Stimulated activated CD4-positive, alpha-beta T cell treated with anti-CD3 and anti-CD28 coated beads, Interleukin-2, amount 100 ng/mL, for 48 hours (primary cell): ENCODE measurements at regions not wholly inside any gene's neighbourhood (a gene's known extent, or its start where the extent isn't known, plus 50 kb on each side); places are given as distances from the start of the nearest gene placed in this dataset.

Source experiments
- DNase-seq, 2 donors: peaks; one replicate each; pipeline ENCODE4 v3.0.0-alpha.2; 2020

DNA sequence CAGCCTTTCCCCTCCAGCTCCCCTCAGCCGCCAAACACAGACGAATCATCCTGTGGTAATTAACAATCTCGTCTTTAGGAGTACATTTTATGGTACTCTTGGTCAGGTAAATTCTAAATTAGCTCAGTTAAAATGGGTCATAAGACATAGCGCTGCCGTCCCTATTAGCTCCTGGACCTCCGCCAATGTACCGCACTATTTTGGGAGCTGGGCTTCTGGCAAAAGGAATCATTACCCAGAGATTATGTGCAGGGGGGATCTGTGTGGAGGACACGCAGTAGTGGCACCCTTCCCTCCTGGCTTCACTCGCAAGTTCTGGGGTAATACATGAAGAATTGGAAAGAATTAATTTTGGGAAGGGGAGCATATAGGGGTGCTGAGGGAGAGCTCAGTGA is 68.6 kb upstream of the ONECUT1 start:
- DNase-seq, result no peak

DNA sequence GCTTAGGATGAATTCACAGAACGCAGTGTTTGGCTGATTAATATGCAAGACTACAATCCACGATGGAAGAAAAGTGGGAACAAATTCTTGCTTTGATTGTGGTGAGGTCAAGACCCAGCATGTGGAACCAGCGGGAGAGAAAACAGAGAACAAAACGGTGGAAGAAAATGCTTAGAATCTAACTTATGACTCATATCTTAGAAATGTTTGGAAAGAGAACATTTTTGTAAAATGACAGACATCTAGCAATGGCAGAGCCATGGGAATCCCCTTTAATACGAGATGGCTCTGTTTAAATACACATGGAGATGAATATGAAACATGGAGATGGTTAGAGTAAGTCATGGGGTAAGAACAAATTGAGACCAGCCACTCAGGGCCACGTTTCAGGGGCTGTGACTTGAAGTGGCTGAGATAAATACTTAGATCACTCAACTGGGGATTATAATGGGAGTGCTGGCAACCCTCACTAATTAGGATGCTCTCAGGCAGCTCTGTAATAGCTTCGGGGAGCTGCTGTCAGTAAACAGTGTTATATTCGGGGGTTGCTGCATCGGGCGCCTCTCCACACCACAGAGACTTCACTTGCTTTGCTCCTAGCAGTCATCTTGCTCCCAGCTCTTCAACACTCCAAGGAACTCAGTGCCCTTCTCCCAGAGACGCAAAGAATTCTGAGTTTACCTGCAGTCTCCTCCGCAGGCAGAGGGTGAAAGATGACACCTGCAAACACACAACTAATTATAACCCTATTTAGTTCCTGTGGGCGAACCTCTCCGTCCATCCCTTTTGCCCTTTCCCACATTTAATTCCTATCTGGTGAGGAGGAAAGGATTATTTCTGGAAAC is 68.0 kb upstream of the ONECUT1 start:
- DNase-seq, result no peak

DNA sequence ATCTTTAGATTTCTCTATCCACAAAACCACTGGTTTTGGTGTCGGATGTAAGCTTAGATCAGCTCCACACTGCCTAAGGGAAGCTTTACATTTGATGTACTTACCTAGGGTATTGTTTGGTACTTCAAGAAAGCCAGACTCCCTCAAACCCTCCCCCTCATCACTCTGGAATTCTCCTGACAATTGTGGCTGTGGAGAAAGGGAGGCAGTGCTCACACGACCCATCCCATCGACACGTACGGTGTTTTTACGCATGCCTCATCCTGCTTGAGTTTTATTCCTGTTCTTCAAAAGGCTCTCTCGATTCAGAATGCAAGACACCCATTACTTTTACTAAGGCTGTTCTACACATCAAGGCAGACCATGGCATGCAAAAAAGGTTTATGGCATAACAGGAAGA is 67.3 kb upstream of the ONECUT1 start:
- DNase-seq, result no peak

DNA sequence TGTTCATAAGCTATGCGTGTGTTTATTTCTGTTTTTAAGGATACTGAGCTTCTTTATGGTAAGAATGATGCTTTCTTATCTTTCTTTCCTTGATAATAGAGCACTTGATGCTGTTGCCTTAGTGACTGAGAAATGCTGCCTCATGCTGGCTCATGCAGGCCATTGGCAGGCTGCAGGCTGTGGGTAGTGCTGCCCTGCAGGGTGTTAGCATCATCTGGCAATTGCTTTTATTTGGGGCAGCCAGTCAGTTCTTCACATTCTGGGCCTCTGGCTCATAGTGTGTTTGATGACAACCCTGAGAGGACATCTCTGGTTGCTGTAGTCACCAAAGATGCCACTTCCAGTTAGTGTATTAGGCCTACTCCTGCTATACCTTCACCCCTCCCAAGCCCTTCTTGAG is 66.2 kb upstream of the ONECUT1 start:
- DNase-seq, result no peak

- no peak for DNase-seq
Measured at GRCh38 chr15:52855157-52855556, 65.0 kb upstream of the ONECUT1 start.

GRCh38 chr15:52844823-52845222 is 54.7 kb upstream of the ONECUT1 start:
- no peak for DNase-seq
